Caco-2 (cell line): ENCODE measurements at regions not wholly inside any gene's neighbourhood (a gene's known extent, or its start where the extent isn't known, plus 50 kb on each side); places are given as distances from the start of the nearest gene placed in this dataset.

Experiments used
- BruUV-seq: library from RNA; stranded (reverse); fragments of 400-500 nt; replicated peaks from 2 replicates; lab custom pipeline; 2021; lab: Mats Ljungman, UMichigan
- CTCF ChIA-PET: fragments of 300-600 bp; sonication (Branson Sonifier 250); formaldehyde crosslinking; loops from one replicate; lab custom pipeline; 2022; ENCODE audit warnings: antibody characterized with exemption; lab: Charles Lee
- POLR2A ChIA-PET: fragments of 300-600 bp; sonication (Branson Sonifier 250); formaldehyde crosslinking; loops from one replicate; lab custom pipeline; 2022; ENCODE audit warnings: antibody characterized with exemption; lab: Charles Lee
- DNase-seq, 2 experiments: peaks; one replicate each; pipeline versions ENCODE4 v3.0.0 to v3.0.0-alpha.2; 2020 to 2022
- H3K27me3 ChIP-seq: replicated peaks from 2 replicates; pipeline ENCODE4 v1.6.0; 2011; ENCODE audit warnings: low read length; ENCODE audit not compliant: control insufficient read depth, insufficient read depth
- H3K36me3 ChIP-seq: 2 replicates; pipeline ENCODE4 v1.5.1; 2011; ENCODE audit warnings: low read length; ENCODE audit not compliant: control insufficient read depth, insufficient read depth
- H3K4me1 ChIP-seq: fragments of 250-450 bp; sonication (Bioruptor Pico); 2 replicates; pipeline ENCODE4 v1.5.1; 2020; ENCODE audit warnings: mild to moderate bottlenecking
- H3K4me3 ChIP-seq: 2 replicates; pipeline ENCODE4 v1.5.1; 2011; ENCODE audit warnings: low read depth, mild to moderate bottlenecking, control low read depth, low read length
- H3K9me3 ChIP-seq: fragments of 250-450 bp; sonication (Bioruptor Pico); 2 replicates; pipeline ENCODE4 v1.5.1; 2020; ENCODE audit warnings: mild to moderate bottlenecking, moderate library complexity
- H3K27ac Mint-ChIP-seq: one replicate; pipeline ENCODE4 v1.8.0; 2022; ENCODE audit warnings: mixed read lengths; ENCODE audit not compliant: unreplicated experiment
- H3K27me3 Mint-ChIP-seq: one replicate; pipeline ENCODE4 v1.8.0; 2022; ENCODE audit warnings: mixed read lengths; ENCODE audit not compliant: insufficient read depth, unreplicated experiment
- H3K36me3 Mint-ChIP-seq: one replicate; pipeline ENCODE4 v1.8.0; 2022; ENCODE audit warnings: mild to moderate bottlenecking, mixed read lengths; ENCODE audit not compliant: insufficient read depth, unreplicated experiment
- H3K4me1 Mint-ChIP-seq: one replicate; pipeline ENCODE4 v1.8.0; 2022; ENCODE audit warnings: low read depth, mixed read lengths; ENCODE audit not compliant: unreplicated experiment
- H3K4me3 Mint-ChIP-seq: one replicate; pipeline ENCODE4 v1.8.0; 2022; ENCODE audit warnings: mild to moderate bottlenecking, moderate library complexity, mixed read lengths; ENCODE audit not compliant: unreplicated experiment
- H3K9me3 Mint-ChIP-seq: one replicate; pipeline ENCODE4 v1.8.0; 2022; ENCODE audit warnings: mixed read lengths; ENCODE audit not compliant: unreplicated experiment
- intact Hi-C: fragments of 100-400 bp; cut with micrococcal nuclease; formaldehyde crosslinking; loops from one replicate; pipeline ENCODE4 v1.10.0; 2022; ENCODE audit not compliant: unreplicated experiment
- TF ChIP-seq, protein P1 (sequence below), 2 experiments: fragments of 200-600 bp in 1 of 2; IDR thresholded peaks; 1 replicate in 1 of 2; 2 replicates in 1 of 2; pipeline versions ENCODE4 v1.5.1 to v1.8.0; 2011 to 2022; ENCODE audit warnings: antibody characterized with exemption in 1 of 2, control low read depth in 1 of 2, inconsistent platforms in 1 of 2, low read depth in 1 of 2, low read length in 1 of 2, mild to moderate bottlenecking in 1 of 2, moderate library complexity in 1 of 2; ENCODE audit not compliant: insufficient read depth in 1 of 2, severe bottlenecking in 1 of 2, unreplicated experiment in 1 of 2

DNA sequence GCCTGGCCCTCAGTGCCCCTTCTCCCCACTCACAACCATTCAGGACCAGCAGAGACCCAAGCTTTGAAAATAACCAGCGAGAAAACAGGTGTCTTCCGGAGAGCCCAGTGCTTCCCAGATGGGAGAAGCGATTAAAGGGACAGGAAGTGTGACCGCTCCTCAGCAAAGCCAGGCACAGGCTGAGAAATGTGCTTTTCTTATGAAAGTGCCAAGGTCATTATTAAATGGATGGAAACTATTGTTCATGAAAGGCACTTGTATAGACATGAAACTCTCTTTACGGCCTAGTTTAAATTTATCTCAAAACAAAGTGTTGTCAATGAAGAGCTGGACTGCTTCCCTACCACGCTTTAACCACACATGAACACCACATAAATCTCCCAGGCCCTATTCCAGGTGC, 210.4 kb downstream of the SPTSSA start:
- H3K4me3 ChIP-seq: no peak overlapping the region
- peaks cover 8% of the 10 kb centered on the region for H3K4me1 Mint-ChIP-seq
- no peaks in the 10 kb centered on the region for H3K27me3 ChIP-seq
- ChIA-PET CTCF (no interaction called here), POLR2A (no interaction called here)
- no peak overlapping the region for H3K27ac Mint-ChIP-seq
- TF ChIP-seq, protein P1, sequence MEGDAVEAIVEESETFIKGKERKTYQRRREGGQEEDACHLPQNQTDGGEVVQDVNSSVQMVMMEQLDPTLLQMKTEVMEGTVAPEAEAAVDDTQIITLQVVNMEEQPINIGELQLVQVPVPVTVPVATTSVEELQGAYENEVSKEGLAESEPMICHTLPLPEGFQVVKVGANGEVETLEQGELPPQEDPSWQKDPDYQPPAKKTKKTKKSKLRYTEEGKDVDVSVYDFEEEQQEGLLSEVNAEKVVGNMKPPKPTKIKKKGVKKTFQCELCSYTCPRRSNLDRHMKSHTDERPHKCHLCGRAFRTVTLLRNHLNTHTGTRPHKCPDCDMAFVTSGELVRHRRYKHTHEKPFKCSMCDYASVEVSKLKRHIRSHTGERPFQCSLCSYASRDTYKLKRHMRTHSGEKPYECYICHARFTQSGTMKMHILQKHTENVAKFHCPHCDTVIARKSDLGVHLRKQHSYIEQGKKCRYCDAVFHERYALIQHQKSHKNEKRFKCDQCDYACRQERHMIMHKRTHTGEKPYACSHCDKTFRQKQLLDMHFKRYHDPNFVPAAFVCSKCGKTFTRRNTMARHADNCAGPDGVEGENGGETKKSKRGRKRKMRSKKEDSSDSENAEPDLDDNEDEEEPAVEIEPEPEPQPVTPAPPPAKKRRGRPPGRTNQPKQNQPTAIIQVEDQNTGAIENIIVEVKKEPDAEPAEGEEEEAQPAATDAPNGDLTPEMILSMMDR (IDR thresholded peaks at IDR 0.05; ENCODE audit: insufficient read depth in 1 of 2, low read depth in 1 of 2, low read length in 1 of 2, severe bottlenecking in 1 of 2, unreplicated experiment in 1 of 2): no peak
- H3K36me3 ChIP-seq: no peaks in the 10 kb centered on the region
- peaks cover 7% of the 10 kb centered on the region; the same call in 1 of the 2 replicates for H3K4me1 ChIP-seq
- intact Hi-C loops: no loop called here
- DNase-seq: no peak
- H3K4me3 Mint-ChIP-seq: no peak overlapping the region
- H3K36me3 Mint-ChIP-seq: no peaks in the 10 kb centered on the region
- no TSS peak for BruUV-seq
- no peaks in the 10 kb centered on the region for H3K27me3 Mint-ChIP-seq
- no peaks in the 10 kb centered on the region for H3K9me3 ChIP-seq
- no peaks in the 10 kb centered on the region for H3K9me3 Mint-ChIP-seq

DNA sequence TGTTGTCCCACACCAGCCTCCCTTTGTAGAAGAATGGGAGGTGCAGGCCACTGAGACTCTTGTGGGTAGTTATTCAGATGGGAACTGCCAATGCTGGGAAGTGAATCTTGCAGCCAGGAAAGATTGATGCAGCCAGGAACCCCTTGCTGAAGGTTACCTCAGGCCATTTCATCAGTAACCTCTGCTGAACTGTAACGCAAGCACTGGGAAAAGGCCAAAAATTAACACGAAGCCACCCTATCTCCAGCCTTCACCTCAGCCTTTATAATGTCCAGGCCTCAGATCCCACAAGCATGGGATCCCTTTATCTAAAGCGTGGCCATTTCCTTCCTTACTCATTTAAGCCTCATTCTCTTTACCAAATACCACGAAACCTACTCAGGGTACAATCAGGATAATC, 211.1 kb downstream of the SPTSSA start:
- Histone ChIP-seq H3K4me3 (no peak overlapping the region), H3K9me3 (no peaks in the 10 kb centered on the region), H3K36me3 (no peaks in the 10 kb centered on the region), H3K27me3 (no peaks in the 10 kb centered on the region), H3K4me1 (peaks cover 7% of the 10 kb centered on the region; the same call in 1 of the 2 replicates)
- no peak overlapping the region for H3K4me3 Mint-ChIP-seq
- ChIA-PET POLR2A (no interaction called here), CTCF (no interaction called here)
- H3K36me3 Mint-ChIP-seq: no peaks in the 10 kb centered on the region
- no peaks in the 10 kb centered on the region for H3K9me3 Mint-ChIP-seq
- no TSS peak for BruUV-seq
- no peaks in the 10 kb centered on the region for H3K27me3 Mint-ChIP-seq
- peaks cover 8% of the 10 kb centered on the region for H3K4me1 Mint-ChIP-seq
- DNase-seq: no peak
- no peak overlapping the region for H3K27ac Mint-ChIP-seq
- intact Hi-C loops: no loop called here
- TF ChIP-seq, protein P1 (IDR thresholded peaks at IDR 0.05; ENCODE audit: insufficient read depth in 1 of 2, low read depth in 1 of 2, low read length in 1 of 2, severe bottlenecking in 1 of 2, unreplicated experiment in 1 of 2): no peak

DNA sequence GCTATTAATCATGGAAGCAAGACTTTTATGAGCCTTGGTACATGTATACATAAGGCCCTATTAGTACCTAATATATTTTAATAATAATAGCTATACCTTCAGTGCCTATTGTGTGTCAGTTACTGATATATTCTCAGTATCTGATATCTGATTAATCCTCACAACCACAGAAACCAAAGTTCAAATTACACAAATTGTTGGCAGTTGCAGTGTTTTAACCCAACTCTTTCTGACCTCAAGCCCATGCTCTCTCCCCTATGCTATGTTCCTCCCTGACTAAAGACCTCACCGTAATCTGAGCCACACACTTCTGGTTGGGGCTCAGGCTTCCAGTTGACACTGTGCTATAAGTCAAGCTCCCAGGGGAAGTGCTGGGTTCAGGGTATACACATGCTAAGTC, 214.4 kb downstream of the SPTSSA start:
- H3K9me3 Mint-ChIP-seq: no peaks in the 10 kb centered on the region
- H3K4me1 Mint-ChIP-seq: no peaks in the 10 kb centered on the region
- ChIA-PET POLR2A (no interaction called here), CTCF (no interaction called here)
- no peaks in the 10 kb centered on the region for H3K9me3 ChIP-seq
- H3K36me3 ChIP-seq: no peaks in the 10 kb centered on the region
- no peaks in the 10 kb centered on the region for H3K27me3 Mint-ChIP-seq
- H3K4me1 ChIP-seq: no peaks in the 10 kb centered on the region
- no peak overlapping the region for H3K4me3 Mint-ChIP-seq
- no peak overlapping the region for H3K27ac Mint-ChIP-seq
- no TSS peak for BruUV-seq
- DNase-seq: no peak
- H3K4me3 ChIP-seq: no peak overlapping the region
- intact Hi-C loops: no loop called here
- TF ChIP-seq, protein P1 (IDR thresholded peaks at IDR 0.05; ENCODE audit: insufficient read depth in 1 of 2, low read depth in 1 of 2, low read length in 1 of 2, severe bottlenecking in 1 of 2, unreplicated experiment in 1 of 2): no peak
- H3K36me3 Mint-ChIP-seq: no peaks in the 10 kb centered on the region
- no peaks in the 10 kb centered on the region for H3K27me3 ChIP-seq
